Suppressor macrophage treated with lipopolysaccharide for 1 hour (primary cell): ENCODE measurements at regions not wholly inside any gene's neighbourhood (a gene's known extent, or its start where the extent isn't known, plus 50 kb on each side); places are given as distances from the start of the nearest gene placed in this dataset.
A peak's percentile ranks its signal among the peaks of the same experiment; 100 is the strongest.
"Not testable (repeated sequence)": the region's sequence is repeated elsewhere in the genome, so short reads cannot be mapped to it uniquely, and the experiment has no call there.

Experiments
- DNase-seq, 3 donors: peaks; one replicate each; pipeline ENCODE4 v3.0.0-alpha.2; 2020 to 2022

- DNase-seq: not testable (repeated sequence)
These were observed 118.3 kb downstream of the LRRC37A3 start for GRCh38 chr17:64800987-64801386.

GRCh38 chr17:64800361-64800895, 118.8 kb downstream of the LRRC37A3 start:
- not testable (repeated sequence) for DNase-seq

GRCh38 chr17:64799543-64800188, 119.6 kb downstream of the LRRC37A3 start:
- not testable (repeated sequence) for DNase-seq

- DNase-seq: not testable (repeated sequence)
These were observed 120.3 kb downstream of the LRRC37A3 start for GRCh38 chr17:64798961-64799360.

- DNase-seq: not testable (repeated sequence)
These were observed 120.8 kb downstream of the LRRC37A3 start for GRCh38 chr17:64798489-64798790.

GRCh38 chr17:64797746-64798488, 121.4 kb downstream of the LRRC37A3 start:
- peak in 1 of 3 donors; percentile 29 for DNase-seq

- DNase-seq: not testable (repeated sequence)
These were observed 123.9 kb downstream of the LRRC37A3 start for GRCh38 chr17:64795342-64795741.

- DNase-seq: not testable (repeated sequence)
These were observed 124.6 kb downstream of the LRRC37A3 start for GRCh38 chr17:64794548-64795274.

- not testable (repeated sequence) for DNase-seq
These were observed 125.2 kb downstream of the LRRC37A3 start for GRCh38 chr17:64794113-64794512.

GRCh38 chr17:64792793-64793575, 126.3 kb downstream of the LRRC37A3 start:
- DNase-seq: peak; percentile 51 to 73 (median 66)

GRCh38 chr17:64792276-64792675, 127.0 kb downstream of the LRRC37A3 start:
- DNase-seq: not testable (repeated sequence)

GRCh38 chr17:64791691-64792090, 127.6 kb downstream of the LRRC37A3 start:
- not testable (repeated sequence) for DNase-seq

- DNase-seq: not testable (repeated sequence)
These were observed 128.1 kb downstream of the LRRC37A3 start for GRCh38 chr17:64791226-64791625.

- not testable (repeated sequence) for DNase-seq
These were observed 128.6 kb upstream of the SMURF2 start for GRCh38 chr17:64790690-64791089.

- peak in 2 of 3 donors; percentile 40 to 58 for DNase-seq
These were observed 128.1 kb upstream of the SMURF2 start for GRCh38 chr17:64790193-64790592.

- not testable (repeated sequence) for DNase-seq
These were observed 126.9 kb upstream of the SMURF2 start for GRCh38 chr17:64789061-64789445.

GRCh38 chr17:64788286-64789060, 126.4 kb upstream of the SMURF2 start:
- DNase-seq: no peak

- no peak for DNase-seq
These were observed 125.8 kb upstream of the SMURF2 start for GRCh38 chr17:64787921-64788271.

GRCh38 chr17:64787255-64787920, 125.3 kb upstream of the SMURF2 start:
- DNase-seq: no peak

GRCh38 chr17:64786337-64786736, 124.2 kb upstream of the SMURF2 start:
- no peak for DNase-seq

GRCh38 chr17:64785011-64785421, 122.9 kb upstream of the SMURF2 start:
- DNase-seq: no peak
